NCI-H82 treated with DMSO at 0.1 percent for 48 hours (cell line): ENCODE measurements at regions not wholly inside any gene's neighbourhood (a gene's known extent, or its start where the extent isn't known, plus 50 kb on each side); places are given as distances from the start of the nearest gene placed in this dataset.

Source experiments
- DNase-seq: peaks from one replicate; lab custom pipeline; 2025; ENCODE audit not compliant: unreplicated experiment; lab: John Stamatoyannopoulos, UW

DNA sequence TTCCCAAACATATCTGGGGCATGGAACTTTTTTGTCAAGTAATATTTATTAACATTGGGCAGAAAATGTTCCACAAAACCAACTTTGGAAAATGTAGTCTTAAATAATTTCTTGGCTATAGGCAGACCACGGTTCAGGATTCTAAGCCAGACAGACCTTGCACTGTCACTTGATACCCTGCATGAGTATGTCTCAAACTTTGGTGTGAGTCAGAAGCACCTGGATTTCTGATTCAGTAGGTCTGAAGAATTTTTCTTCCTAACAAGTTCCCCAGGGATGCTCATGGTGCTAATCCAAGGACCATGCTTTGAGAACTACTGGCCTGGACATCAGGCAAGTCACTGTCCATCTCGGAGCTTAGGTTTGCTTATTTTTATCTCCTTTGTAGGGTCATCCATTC lies 562.0 kb downstream of the PLPP3 start:
- no peak for DNase-seq

DNA sequence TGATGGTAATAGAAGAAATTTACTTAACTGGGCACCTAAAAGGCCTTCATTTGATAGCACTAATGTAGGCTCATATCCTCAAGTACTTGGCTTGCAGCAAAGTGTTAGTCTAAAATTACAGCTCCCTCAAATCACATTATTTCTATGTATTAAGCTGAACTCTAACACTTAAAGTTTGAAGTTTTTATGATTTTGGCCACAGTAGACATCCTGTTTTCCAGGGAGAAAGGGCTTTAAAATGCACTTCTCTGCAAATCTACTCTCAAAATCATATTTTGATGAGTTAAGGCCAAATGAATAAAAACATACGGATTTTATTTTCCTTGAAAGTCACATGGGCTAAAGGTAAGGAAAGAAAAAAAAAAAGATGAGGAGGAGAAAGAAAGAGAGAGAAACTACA lies 575.5 kb downstream of the PLPP3 start:
- no peak for DNase-seq

DNA sequence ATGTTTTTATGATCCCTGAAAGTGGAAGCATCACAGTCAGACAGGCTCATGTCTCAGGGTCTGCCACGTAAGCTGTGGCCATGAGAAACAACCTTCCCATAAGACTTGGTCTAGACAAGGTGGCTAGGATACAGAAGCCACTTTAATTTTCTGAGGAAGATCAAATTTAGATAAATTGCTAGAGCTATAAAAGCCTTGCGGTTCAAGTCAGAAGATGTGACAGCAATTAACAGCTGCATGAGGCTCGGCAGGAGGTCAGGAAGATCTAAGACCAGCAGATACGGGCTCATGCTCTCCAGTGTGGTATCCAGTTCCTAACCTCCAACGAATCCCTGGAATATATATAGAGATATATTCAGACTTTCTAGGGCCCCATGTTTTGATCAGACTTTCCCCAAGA lies 577.1 kb downstream of the PLPP3 start:
- DNase-seq = no peak

DNA sequence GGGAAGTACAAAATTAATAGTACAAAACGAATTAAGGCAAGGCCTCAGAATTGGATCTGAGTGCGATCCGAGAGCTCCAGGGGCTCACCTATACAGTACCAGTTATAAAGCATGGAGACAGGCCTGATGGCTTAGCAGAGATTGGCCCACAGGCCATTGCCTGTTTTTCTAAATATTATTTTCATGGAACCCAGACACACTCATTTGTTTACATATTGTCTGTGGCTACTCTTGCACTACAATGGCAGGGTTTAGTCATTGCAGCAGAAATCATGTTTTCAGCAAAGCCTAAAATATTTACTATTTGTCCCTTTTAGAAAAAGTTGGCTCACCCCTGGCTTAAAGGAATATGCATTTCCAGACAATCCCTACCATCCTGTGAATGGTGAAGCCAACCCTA lies 578.9 kb downstream of the PLPP3 start:
- no peak for DNase-seq

DNA sequence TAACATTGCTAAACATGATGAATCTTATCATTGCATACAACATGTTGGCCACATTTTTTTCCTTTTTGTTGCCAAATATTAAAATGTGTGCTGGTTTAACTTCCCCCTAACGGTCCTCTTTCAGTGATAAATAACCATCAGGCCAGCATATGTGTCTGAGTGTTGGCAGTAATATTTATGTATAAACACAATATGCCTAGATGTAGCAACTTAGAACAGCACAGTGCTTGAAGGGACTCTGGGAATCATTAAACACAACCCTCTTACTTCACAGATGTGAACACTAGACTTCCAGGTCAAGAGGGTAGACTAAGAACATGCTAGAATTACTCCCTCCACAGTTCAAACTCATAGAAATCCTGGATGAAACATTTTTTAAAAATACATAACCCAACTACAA lies 581.8 kb downstream of the PLPP3 start:
- DNase-seq = no peak

DNA sequence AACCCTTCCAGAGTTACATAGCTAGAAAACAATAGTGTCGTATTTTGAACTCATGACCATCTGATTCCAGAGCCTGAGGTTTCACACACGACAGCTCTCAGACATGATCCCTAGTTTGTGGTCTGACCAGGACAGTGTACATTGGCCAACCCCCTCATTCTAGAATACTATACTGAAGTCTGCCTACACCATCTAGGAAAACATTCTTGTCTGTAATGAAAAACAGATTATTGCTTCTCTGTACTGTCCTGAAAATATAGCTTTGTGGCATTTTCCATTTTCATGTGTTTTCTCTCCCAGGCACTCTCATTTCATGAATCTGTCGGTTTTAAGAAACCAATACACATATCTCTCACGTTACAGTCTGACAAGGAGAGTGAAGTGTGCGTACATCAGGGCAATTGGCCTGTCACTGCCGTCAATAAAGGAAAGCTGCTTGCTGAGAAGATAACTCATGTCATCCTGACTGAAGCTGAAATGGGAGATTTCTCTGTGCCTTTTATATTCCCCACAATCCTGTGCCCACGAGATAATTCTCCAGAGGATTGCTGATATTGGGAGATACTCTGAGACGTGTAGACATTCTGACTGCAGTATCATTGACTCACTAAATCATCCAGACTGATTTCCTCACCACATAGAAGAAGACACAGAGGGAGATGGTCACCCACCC lies 585.6 kb downstream of the PLPP3 start:
- no peak for DNase-seq

DNA sequence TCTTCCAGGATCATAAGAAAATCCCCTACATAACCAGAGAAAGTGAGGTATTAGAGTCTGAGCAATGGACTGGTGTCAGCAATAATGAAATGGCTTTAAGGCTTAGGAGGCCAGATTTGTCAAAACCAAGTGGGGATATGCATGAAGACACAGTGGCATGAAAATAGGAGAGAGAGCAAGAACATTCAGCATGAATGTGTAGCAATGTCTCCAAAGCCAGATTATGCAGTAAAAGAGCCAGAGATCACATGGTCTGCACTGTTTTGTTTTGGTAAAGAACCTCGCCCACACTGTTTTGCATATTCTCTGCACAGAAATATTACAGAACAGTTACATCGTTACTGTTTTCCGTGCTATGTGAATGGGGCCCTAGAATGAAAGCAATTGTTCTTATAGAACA lies 589.4 kb downstream of the PLPP3 start:
- DNase-seq = no peak

DNA sequence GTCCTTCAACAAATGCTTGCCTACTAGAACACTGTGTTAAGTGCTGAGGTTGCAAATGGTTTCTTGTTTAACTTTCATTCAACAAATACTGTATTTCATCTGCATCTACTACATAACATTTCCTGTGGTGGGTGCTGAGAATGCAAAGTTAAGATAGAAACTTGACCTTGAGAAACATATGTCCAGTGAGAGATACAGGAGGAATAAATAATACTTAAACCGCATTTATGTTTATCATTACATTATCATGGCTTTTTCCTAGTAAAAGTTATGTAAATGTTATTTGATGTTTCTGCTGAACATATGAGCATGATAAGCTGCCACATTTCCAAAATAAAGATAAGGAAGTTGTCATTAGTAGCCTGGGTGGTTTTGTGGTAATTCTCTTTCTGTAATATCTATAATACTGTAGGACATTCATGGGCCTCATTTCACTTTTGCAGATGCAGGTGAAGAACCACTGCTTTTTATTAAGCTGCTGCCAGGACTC lies 590.4 kb downstream of the PLPP3 start:
- DNase-seq = no peak

DNA sequence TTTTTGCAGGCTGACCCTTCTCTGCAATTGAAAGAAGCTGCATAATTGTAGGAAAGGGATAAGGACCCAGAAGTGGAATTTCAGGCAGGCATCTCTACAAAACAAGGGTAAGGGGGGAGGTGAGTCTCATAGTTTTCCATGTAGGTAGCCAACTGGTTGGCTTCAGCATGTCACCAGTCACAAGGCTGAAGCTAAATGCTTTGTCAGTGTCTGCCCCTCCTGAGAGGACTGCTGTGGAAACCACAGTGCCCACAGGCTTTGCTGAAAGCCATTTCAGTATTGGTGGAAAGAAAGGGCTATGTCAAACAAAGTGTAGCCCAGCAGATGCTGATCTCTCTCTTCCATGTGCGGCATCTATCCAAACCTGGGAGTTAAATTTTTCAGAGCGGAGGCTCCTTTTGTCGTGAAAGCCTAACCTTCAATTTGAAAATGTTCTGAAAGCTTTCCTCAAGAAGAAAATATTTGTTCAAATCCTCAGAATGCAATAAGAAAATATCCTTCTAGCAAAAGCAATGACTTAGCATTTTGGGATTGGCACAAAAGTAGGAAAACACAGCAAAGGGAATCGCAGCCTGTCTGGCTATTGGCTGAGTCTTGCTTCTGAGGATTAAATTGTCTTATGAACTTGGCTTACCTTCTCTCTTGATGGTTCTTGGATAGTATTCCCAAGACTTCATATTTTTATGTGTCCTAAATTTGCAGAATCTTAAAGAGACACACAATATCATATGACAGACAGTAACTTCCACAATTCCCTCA lies 591.7 kb downstream of the PLPP3 start:
- no peak for DNase-seq

DNA sequence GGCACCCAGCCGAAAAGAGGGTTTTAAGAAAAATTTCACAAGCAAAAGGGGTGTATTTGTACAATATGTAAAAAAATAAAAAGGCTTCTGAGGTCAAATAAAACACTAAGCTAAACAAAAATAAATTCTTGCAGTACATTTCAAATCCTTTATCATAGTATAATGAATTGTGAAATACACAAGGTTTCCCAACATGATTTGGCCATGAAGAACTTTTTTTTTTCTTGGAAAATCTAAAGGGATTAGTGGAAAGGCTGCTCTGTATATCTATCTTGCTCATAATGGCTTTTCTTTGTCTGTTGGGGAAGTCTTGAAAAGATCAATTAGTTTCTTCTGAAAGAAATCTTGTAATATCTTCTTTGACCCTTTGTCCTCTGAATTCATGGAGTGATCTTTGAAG lies 593.4 kb downstream of the PLPP3 start:
- DNase-seq = no peak

DNA sequence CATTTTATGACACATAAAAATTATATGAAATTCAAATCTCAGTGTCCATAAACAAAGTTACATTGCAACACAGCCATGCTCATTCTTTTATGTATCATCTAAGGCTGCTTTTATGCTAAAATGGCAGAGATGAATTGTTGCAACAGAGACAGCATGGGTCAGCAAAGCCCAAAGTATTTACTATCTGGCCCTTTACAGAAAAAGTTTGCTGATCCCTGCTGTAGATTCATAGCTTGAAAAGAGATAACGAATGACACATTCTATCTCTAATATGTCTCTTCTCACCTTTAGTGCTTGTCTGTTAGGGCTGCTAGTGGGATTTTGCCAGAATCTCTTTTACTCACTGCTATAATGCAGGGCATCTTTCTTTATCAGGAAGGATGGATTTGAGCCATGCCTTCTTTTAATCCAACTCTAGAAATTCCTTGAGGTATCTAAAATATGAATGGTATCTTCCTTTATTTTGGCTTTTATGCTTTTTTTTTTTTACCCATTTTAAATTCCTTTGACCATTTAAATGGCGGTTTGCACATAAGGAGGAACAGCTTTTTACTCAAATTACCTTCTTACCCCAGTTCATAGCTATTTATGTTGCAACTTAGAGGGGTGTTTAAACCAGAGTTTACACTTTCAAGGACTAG lies 598.2 kb downstream of the PLPP3 start:
- no peak for DNase-seq

DNA sequence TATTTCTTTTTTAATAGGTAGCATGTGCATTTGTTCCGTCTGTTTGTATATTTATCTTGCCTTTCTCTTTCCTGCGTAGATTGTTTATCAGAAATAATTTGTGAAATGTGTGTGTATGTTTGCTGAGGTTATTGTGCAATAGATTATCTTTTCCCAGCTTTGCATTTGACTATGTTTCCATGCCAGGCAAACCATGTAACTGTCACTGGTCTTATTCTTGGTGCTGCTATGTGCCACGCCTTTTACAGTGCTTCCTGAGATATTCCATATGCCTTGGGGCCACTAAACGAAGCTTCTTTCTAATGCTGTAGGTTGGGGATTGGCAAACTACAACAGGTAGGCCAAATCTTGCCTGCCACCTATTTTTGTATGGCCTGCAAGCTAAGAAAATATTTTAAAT lies 598.8 kb downstream of the PLPP3 start:
- no peak for DNase-seq

DNA sequence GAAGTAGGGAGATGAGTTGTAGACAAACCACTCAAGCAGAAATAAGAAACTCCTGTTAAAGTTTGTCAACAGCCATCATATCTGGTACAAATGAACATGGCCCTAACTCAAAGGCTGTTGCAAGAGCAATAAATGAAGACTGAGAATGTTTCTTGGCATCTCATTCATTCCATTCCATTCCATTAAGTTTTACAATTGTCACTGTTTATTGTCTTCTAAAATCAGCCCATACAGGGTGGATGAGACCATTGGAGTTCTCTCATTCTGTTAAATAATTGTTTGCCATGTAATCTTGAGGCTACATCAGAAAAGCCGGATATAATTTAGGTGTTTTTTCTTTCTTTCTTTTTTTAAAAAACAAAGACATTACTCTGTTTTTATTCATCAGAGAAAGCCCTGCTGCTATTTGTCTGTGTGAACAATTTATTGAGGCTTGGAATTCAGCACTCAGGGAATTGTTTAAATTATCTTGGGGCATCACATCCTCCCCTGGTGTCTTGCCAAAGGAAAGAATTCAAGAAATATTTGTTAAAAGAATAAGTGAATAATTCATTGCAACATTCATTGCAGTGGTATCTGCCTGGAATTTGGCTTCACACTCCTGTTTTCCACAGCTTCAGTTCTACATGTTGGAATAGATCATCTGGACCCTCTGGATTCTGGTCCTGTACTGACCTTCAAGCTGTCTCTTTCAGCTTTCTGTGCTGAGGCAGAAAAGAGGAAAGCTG lies 604.5 kb downstream of the PLPP3 start:
- DNase-seq = no peak

DNA sequence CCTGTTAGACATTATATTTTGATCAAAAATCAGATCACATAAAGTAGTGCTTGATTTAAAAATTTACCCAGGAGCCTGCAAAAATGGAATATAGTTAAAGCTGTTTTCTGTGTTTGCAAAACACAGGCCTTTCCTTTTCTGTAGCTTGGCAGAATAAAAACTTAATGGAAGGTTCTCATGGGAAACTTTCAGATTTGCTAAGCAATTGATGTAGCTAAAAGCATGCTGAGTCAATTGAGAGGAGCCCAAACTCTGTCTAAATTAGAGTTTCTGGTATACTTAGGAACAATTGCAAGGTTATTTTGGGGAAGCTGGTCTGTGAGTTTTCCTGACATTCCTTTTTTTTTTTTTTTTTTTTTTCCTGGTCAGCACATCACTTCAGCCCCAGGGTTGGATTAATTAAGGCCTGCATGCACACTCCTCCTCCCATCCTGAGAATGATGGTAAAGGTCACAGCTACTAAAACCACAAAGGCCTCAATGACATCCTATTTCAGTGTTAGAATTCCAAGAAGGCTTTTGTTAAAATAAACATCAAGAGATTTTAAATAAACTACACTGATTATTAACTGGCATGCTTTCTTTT lies 608.7 kb downstream of the PLPP3 start:
- DNase-seq = no peak

DNA sequence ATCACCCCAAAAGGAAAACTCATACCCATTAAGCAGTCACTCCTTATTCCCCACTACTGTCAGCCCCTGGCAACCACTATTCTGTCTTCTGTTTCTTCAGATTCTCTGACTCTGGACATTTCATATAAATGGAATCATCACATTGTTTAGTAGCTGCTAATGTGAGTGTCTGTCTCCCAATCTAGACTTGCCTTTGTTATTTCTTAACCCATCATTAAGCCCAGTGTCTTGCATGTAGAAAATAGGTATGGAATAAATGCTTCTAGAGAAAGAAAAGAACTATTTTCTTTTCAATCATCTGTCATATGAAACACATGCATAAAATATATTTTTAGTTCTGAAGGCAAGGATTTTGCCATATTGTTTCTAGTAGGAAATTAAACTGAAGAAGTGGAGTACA lies 610.0 kb downstream of the PLPP3 start:
- DNase-seq = no peak

DNA sequence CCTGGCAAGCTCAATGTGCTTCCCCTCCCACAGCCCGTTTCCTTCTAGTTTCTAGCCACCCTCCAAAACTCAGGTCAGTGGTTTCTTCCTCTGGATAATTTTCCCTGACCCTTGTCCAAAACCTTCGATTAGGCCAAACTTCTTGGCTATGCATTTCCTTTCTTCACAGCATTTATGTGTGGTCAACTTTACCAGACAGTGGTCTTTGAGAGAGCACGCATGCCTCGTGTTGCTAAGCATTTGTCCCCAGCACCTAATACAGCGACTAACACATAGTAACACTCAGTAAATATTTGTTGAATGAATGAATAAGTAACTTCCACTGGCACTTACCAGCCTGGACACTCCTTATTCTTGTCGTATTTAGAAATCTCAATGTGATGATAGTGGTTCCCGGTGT lies 610.7 kb downstream of the PLPP3 start:
- no peak for DNase-seq

DNA sequence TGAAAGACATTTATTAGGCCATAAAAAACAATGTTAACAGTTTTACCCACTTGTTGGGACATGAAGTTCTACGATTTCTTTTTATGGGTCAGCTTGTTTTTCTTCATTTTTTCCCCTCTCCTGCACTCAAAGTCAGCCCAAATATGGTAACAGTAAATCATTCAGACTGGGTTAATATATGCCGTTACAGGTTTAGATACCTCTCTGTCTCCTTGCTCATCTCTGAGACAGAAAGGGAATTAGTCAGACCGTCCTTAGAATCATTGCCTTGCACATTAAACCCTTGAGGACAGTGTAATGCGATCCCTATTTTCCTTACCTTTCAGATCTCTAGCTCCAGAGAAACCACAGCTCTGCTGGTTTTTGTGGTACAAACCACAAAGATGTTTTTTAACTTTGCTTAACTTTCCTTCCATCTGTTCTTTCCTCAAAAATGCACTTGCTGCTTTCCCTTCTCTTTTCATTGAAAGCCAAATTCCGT lies 613.3 kb downstream of the PLPP3 start:
- DNase-seq = no peak

DNA sequence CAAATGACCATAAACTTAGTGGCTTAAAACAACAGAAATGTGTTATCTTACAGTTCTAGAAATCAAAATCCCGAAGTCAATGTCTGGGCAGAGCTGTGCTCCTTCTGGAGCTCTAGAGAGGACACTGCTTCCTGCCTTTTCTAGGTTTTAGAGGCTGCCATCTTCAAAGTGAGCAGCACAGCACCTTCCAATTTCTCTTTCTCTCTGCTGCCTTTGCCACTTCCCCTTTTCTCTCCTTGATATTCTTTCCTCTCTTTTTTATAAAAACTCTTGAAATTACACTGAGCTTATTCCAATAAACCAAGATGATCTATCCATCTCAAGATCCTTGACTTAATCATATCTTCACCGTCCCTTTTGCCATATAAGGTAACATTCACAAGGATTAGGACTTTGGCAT lies 616.9 kb downstream of the PLPP3 start:
- no peak for DNase-seq

DNA sequence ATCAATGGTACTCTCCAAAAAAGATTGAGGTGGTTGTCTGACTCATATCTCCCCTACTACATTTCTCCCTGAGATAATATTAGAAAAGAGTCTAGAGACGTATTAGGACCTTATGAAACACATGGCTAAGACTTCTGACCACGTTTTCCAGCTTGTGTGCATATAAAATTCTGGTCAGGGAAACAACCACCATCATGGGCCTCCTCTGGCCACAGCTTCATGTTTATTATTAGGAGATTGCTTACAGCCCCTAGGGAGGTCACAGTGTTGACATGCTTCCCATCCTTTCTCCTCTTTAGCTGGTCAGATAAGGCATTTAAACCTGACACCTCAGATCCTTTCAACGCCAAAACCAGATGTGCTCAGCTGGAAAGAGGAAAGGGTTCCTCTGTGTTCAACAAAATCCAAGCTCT lies 620.2 kb downstream of the PLPP3 start:
- no peak for DNase-seq

DNA sequence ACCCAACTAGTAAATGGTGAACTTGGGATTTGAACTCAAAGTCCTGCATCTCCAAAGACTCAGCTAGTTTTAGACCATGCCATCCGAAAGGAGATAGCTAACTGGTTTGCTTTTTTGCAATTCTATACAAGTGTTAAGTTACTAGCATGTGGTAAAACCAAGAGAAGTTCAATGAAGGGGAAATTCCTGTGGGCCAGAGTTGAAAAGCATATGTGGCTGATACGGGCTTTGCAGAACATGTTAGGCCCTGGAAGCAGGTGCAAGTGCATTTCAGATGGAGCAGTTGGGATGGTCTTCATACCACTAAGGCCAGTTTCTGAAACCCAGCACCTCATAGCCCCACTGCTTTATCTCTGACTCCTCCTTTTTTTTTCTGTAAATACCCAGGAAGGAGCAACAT lies 620.9 kb downstream of the PLPP3 start:
- no peak for DNase-seq

DNA sequence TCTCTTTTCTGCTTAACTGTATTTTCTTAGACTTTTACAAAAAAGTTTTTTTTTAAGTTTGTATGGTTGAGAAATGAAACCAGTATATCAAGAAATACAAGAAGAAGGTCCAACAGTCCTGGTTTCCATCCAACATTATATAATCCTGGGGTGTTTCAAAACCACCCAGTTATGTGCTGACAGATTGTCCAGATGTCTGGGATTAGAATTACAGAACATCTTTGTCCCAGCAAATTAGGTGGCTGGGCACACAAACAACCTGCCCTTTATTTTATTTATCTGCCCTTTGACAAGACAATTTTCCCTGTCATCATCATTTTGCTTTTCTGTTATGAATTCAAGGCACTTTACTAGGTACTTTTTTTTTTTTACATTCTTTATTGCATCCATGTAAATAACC lies 622.1 kb downstream of the PLPP3 start:
- DNase-seq = peak; percentile 6
